GM21723 (cell line): ENCODE measurements at regions not wholly inside any gene's neighbourhood (a gene's known extent, or its start where the extent isn't known, plus 50 kb on each side); places are given as distances from the start of the nearest gene placed in this dataset.
"Not testable (repeated sequence)": the region's sequence is repeated elsewhere in the genome, so short reads cannot be mapped to it uniquely, and the experiment has no call there.

ENCODE experiments used
- ATAC-seq: cut with Tn5 transposase; IDR thresholded peaks from one replicate; pipeline ENCODE4 v1.9.1; 2021; ENCODE audit warnings: mild to moderate bottlenecking, moderate library complexity; ENCODE audit not compliant: unreplicated experiment

- ATAC-seq: no peak
Observed at GRCh38 chr14:85042301-85042700, 487.6 kb upstream of the FLRT2 start.

GRCh38 chr14:85050180-85050579 is 479.8 kb upstream of the FLRT2 start:
- ATAC-seq: no peak

GRCh38 chr14:85052646-85053045 is 477.3 kb upstream of the FLRT2 start:
- no peak for ATAC-seq

- ATAC-seq: no peak
Observed at GRCh38 chr14:85054178-85054577, 475.8 kb upstream of the FLRT2 start.

- ATAC-seq: no peak
Observed at GRCh38 chr14:85056267-85056666, 473.7 kb upstream of the FLRT2 start.

GRCh38 chr14:85057221-85057620 is 472.7 kb upstream of the FLRT2 start:
- no peak for ATAC-seq

GRCh38 chr14:85058150-85058549 is 471.8 kb upstream of the FLRT2 start:
- no peak for ATAC-seq

GRCh38 chr14:85060121-85060520 is 469.8 kb upstream of the FLRT2 start:
- no peak for ATAC-seq

GRCh38 chr14:85061256-85061655 is 468.7 kb upstream of the FLRT2 start:
- no peak for ATAC-seq

- ATAC-seq: no peak
Observed at GRCh38 chr14:85063747-85064146, 466.2 kb upstream of the FLRT2 start.

GRCh38 chr14:85071447-85071846 is 458.5 kb upstream of the FLRT2 start:
- ATAC-seq: no peak

GRCh38 chr14:85074955-85075354 is 455.0 kb upstream of the FLRT2 start:
- no peak for ATAC-seq

GRCh38 chr14:85075694-85076476 is 454.1 kb upstream of the FLRT2 start:
- no peak for ATAC-seq

GRCh38 chr14:85077716-85078115 is 452.2 kb upstream of the FLRT2 start:
- not testable (repeated sequence) for ATAC-seq

- ATAC-seq: no peak
Observed at GRCh38 chr14:85079842-85080730, 449.9 kb upstream of the FLRT2 start.

GRCh38 chr14:85084344-85084743 is 445.6 kb upstream of the FLRT2 start:
- ATAC-seq: no peak

- ATAC-seq: no peak
Observed at GRCh38 chr14:85085981-85086380, 444.0 kb upstream of the FLRT2 start.

GRCh38 chr14:85087201-85087600 is 442.7 kb upstream of the FLRT2 start:
- ATAC-seq: no peak

- no peak for ATAC-seq
Observed at GRCh38 chr14:85088192-85088591, 441.8 kb upstream of the FLRT2 start.

- no peak for ATAC-seq
Observed at GRCh38 chr14:85090681-85091080, 439.3 kb upstream of the FLRT2 start.

- no peak for ATAC-seq
Observed at GRCh38 chr14:85093631-85094330, 436.2 kb upstream of the FLRT2 start.
